ENCODE measurements at regions not wholly inside any gene's neighbourhood (a gene's known extent, or its start where the extent isn't known, plus 50 kb on each side); places are given as distances from the start of the nearest gene placed in this dataset.

DNA sequence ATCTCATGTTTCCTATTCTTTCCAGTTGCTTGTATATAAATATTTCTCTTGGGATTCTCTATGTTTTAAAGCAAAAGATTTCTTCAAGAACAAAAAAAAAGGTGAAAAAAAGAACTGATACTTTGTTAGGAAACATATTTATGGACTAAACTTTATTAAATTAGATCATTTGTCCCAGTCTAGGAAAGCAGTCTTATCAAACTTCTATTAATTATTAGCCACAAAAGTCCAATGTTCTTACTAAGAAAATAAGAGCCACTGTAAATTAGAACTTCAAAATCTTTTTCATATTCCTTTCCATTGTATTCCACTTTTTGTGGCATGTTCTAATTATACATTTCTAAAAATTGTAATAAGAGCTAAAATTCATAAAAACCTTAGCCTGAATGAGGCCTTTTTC is 175.2 kb downstream of the TYW3 start (continued):
- TF ChIP-seq, protein P1, sequence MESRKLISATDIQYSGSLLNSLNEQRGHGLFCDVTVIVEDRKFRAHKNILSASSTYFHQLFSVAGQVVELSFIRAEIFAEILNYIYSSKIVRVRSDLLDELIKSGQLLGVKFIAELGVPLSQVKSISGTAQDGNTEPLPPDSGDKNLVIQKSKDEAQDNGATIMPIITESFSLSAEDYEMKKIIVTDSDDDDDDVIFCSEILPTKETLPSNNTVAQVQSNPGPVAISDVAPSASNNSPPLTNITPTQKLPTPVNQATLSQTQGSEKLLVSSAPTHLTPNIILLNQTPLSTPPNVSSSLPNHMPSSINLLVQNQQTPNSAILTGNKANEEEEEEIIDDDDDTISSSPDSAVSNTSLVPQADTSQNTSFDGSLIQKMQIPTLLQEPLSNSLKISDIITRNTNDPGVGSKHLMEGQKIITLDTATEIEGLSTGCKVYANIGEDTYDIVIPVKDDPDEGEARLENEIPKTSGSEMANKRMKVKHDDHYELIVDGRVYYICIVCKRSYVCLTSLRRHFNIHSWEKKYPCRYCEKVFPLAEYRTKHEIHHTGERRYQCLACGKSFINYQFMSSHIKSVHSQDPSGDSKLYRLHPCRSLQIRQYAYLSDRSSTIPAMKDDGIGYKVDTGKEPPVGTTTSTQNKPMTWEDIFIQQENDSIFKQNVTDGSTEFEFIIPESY (IDR thresholded peaks at IDR 0.05): no peak
- TF ChIP-seq, protein P2, sequence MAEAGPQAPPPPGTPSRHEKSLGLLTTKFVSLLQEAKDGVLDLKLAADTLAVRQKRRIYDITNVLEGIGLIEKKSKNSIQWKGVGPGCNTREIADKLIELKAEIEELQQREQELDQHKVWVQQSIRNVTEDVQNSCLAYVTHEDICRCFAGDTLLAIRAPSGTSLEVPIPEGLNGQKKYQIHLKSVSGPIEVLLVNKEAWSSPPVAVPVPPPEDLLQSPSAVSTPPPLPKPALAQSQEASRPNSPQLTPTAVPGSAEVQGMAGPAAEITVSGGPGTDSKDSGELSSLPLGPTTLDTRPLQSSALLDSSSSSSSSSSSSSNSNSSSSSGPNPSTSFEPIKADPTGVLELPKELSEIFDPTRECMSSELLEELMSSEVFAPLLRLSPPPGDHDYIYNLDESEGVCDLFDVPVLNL (IDR thresholded peaks at IDR 0.05; ENCODE audit: low read depth, low read length): no peak
- TF ChIP-seq NFYA (IDR thresholded peaks at IDR 0.05; ENCODE audit: borderline replicate concordance, low read depth, low read length) (no peak), FOXK2 (IDR thresholded peaks at IDR 0.05) (no peak)

DNA sequence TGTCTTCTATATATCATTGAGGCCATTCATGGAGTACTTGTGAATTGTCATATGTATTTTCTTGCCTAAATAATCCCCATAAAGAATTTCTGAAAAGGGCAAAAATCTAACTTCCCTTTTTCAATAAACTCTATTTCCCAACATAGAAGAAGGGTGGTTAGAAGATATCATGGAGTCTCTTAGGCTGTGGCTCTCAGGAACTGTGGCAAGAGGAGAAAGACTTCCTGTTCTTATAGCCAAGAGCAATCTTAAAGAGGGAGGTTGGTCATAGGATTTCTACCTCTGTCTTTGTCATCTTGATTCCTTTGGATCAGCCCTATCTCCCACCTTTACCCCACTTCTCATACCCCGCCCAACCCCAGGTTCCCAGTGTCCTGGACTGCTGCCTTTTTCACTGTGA is 175.8 kb downstream of the TYW3 start:
- SMC1A ChIA-PET (ENCODE audit: uncharacterized antibody, unreplicated experiment): no interaction called here
- POLR2A ChIA-PET: no interaction called here
- in situ Hi-C loops (cut with MboI): no loop called here
- no peaks in the 10 kb centered on the region for H3K79me2 ChIP-seq (ENCODE audit: control insufficient read depth, insufficient read depth, low read length)
- ATAC-seq (no peak), DNase-seq (ENCODE audit: low read depth, low spot score) (no peak), FAIRE-seq (no peak)
- H3K4me1 ChIP-seq (ENCODE audit: control insufficient read depth, insufficient read depth, low read length): no peaks in the 10 kb centered on the region
- no peak overlapping the region for H3K4me2 ChIP-seq (ENCODE audit: control insufficient read depth, insufficient read depth)
- RAD21 ChIA-PET (ENCODE audit: unreplicated experiment): no interaction called here
- H2AFZ ChIP-seq (ENCODE audit: control insufficient read depth, low read depth, low read length): no peak overlapping the region
- intact Hi-C loops (cut with micrococcal nuclease; ENCODE audit: unreplicated experiment): no loop called here
- H3K36me3 ChIP-seq (ENCODE audit: control insufficient read depth in 2 of 2, insufficient read depth in 2 of 2, low read length in 1 of 2): no peaks in the 10 kb centered on the region
- no peaks in the 10 kb centered on the region for H3K27me3 ChIP-seq (replicated peaks in 1 of 2; ENCODE audit: control insufficient read depth in 2 of 2, insufficient read depth in 2 of 2, low read length in 1 of 2)
- H3K9me3 ChIP-seq (replicated peaks; ENCODE audit: control insufficient read depth, insufficient read depth, low read length): no peaks in the 10 kb centered on the region; the same call in 2 of the 3 replicates
- H3K9ac ChIP-seq (ENCODE audit: control insufficient read depth, insufficient read depth, low read length): no peak overlapping the region
- 0% methylated on average over 1 of the region's 1 CpG for WGBS (ENCODE audit: insufficient coverage, insufficient replicate concordance, low lambda C conversion rate, missing lambda C conversion rate)
- H4K20me1 ChIP-seq (ENCODE audit: control insufficient read depth, insufficient read depth): no peaks in the 10 kb centered on the region
- CTCF ChIA-PET: no interaction called here
- H3K4me3 ChIP-seq: no peak overlapping the region
- no peak overlapping the region for H3K27ac ChIP-seq (ENCODE audit: control insufficient read depth, insufficient read depth)
- no TSS peak for BruUV-seq (replicated peaks)
- no peak for TF ChIP-seq POU2F2 (IDR thresholded peaks at IDR 0.05; ENCODE audit: borderline replicate concordance, low read depth, low read length)
- TF ChIP-seq SP1 (IDR thresholded peaks at IDR 0.05; ENCODE audit: low read depth, low read length): no peak
- no peak for TF ChIP-seq NFIC (IDR thresholded peaks at IDR 0.05; ENCODE audit: low read depth, low read length)
- TF ChIP-seq PAX5 (IDR thresholded peaks at IDR 0.05; ENCODE audit: borderline replicate concordance, low read depth, low read length): no peak
- no peak for TF ChIP-seq CHD2 (IDR thresholded peaks at IDR 0.05; ENCODE audit: borderline replicate concordance, low read depth, low read length)
- TF ChIP-seq STAT3 (IDR thresholded peaks at IDR 0.05; ENCODE audit: low read depth, low read length): no peak
- no peak for TF ChIP-seq ZNF217 (IDR thresholded peaks at IDR 0.05)
- no peak for TF ChIP-seq BMI1 (IDR thresholded peaks at IDR 0.05; ENCODE audit: borderline replicate concordance)
- no peak for TF ChIP-seq SREBF1 (IDR thresholded peaks at IDR 0.05; ENCODE audit: low read length)
- TF ChIP-seq RELA (IDR thresholded peaks at IDR 0.05; ENCODE audit: borderline replicate concordance, partially characterized antibody): no peak
- no peak for TF ChIP-seq GABPA (IDR thresholded peaks at IDR 0.05; ENCODE audit: low read depth)
- no peak for TF ChIP-seq ETV6 (conservative IDR thresholded peaks at IDR 0.05 in 1 of 2, IDR thresholded peaks at IDR 0.05 in 1 of 2; ENCODE audit: borderline replicate concordance in 1 of 2, low read depth in 1 of 2)
- TF ChIP-seq SIN3A (IDR thresholded peaks at IDR 0.05; ENCODE audit: low read depth, low read length): no peak
- no peak for TF ChIP-seq PML (IDR thresholded peaks at IDR 0.05; ENCODE audit: low read length)
- TF ChIP-seq, protein P3, sequence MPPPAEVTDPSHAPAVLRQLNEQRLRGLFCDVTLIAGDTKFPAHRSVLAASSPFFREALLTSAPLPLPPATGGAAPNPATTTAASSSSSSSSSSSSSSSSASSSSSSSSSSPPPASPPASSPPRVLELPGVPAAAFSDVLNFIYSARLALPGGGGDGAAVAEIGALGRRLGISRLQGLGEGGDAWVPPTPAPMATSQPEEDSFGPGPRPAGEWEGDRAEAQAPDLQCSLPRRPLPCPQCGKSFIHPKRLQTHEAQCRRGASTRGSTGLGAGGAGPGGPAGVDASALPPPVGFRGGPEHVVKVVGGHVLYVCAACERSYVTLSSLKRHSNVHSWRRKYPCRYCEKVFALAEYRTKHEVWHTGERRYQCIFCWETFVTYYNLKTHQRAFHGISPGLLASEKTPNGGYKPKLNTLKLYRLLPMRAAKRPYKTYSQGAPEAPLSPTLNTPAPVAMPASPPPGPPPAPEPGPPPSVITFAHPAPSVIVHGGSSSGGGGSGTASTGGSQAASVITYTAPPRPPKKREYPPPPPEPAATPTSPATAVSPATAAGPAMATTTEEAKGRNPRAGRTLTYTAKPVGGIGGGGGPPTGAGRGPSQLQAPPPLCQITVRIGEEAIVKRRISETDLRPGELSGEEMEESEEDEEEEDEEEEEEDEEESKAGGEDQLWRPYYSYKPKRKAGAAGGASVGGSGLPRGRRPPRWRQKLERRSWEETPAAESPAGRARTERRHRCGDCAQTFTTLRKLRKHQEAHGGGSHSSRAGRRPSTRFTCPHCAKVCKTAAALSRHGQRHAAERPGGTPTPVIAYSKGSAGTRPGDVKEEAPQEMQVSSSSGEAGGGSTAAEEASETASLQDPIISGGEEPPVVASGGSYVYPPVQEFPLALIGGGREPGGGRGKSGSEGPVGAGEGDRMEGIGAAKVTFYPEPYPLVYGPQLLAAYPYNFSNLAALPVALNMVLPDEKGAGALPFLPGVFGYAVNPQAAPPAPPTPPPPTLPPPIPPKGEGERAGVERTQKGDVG (CRISPR knock-in tag; IDR thresholded peaks at IDR 0.05): no peak
- TF ChIP-seq RUNX3 (IDR thresholded peaks at IDR 0.05; ENCODE audit: low read length): no peak
- no peak for TF ChIP-seq CBX3 (IDR thresholded peaks at IDR 0.05; ENCODE audit: borderline replicate concordance, low read depth)

All from GM12878 (cell line).